GM23338 (cell line): ENCODE measurements at regions not wholly inside any gene's neighbourhood (a gene's known extent, or its start where the extent isn't known, plus 50 kb on each side); places are given as distances from the start of the nearest gene placed in this dataset.

Source experiments
- ATAC-seq: fragments of 200-7000 bp; cut with Tn5 transposase; 3 replicates; pipeline ENCODE4 v1.9.1; 2020
- DNase-seq: peaks from one replicate; pipeline ENCODE4 v3.0.0-alpha.2; 2015; ENCODE audit warnings: low spot score
- H2AFZ ChIP-seq: fragments of 200-600 bp; sonication (generic); 2 replicates; pipeline ENCODE4 v1.8.0; 2016; ENCODE audit warnings: antibody characterized with exemption, mild to moderate bottlenecking, moderate library complexity
- H3F3A ChIP-seq: fragments of 200-600 bp; sonication (generic); replicated peaks from 2 replicates; pipeline ENCODE4 v1.8.0; 2017; ENCODE audit warnings: antibody characterized with exemption, mixed run types, low read depth
- H3K27ac ChIP-seq: fragments of 200-600 bp; sonication (generic); 2 replicates; pipeline ENCODE4 v1.6.1; 2016; ENCODE audit warnings: low read depth
- H3K27me3 ChIP-seq: fragments of 200-600 bp; sonication (generic); 2 replicates; pipeline ENCODE4 v1.8.0; 2016; ENCODE audit warnings: mild to moderate bottlenecking, mixed run types, moderate library complexity; ENCODE audit not compliant: insufficient read depth
- H3K36me3 ChIP-seq: fragments of 200-600 bp; sonication (generic); 2 replicates; pipeline ENCODE4 v1.8.0; 2016; ENCODE audit warnings: mild to moderate bottlenecking; ENCODE audit not compliant: insufficient read depth
- H3K4me1 ChIP-seq: fragments of 200-600 bp; sonication (generic); 2 replicates; pipeline ENCODE4 v1.8.0; 2016; ENCODE audit warnings: mild to moderate bottlenecking, moderate library complexity; ENCODE audit not compliant: insufficient read depth
- H3K4me2 ChIP-seq: fragments of 200-600 bp; sonication (generic); 2 replicates; pipeline ENCODE4 v1.7.1; 2017; ENCODE audit warnings: mixed run types
- H3K4me3 ChIP-seq: fragments of 200-600 bp; sonication (generic); 2 replicates; pipeline ENCODE4 v1.6.1; 2016; ENCODE audit warnings: mixed run types
- H3K79me2 ChIP-seq: fragments of 200-600 bp; sonication (generic); replicated peaks from 2 replicates; pipeline ENCODE4 v1.8.0; 2017; ENCODE audit warnings: mild to moderate bottlenecking; ENCODE audit not compliant: insufficient read depth
- H3K9me2 ChIP-seq: fragments of 200-600 bp; sonication (generic); 2 replicates; pipeline ENCODE4 v1.8.0; 2017; ENCODE audit not compliant: insufficient read depth
- H4K20me1 ChIP-seq: fragments of 200-600 bp; sonication (generic); replicated peaks from 2 replicates; pipeline ENCODE4 v1.8.0; 2017; ENCODE audit warnings: mild to moderate bottlenecking; ENCODE audit not compliant: insufficient read depth
- H3K27ac Mint-ChIP-seq: 2 replicates; pipeline ENCODE4 v1.8.0; 2020; ENCODE audit warnings: inconsistent platforms, mild to moderate bottlenecking, moderate library complexity, mixed read lengths
- H3K27me3 Mint-ChIP-seq: 3 replicates; pipeline ENCODE4 v1.8.0; 2022; ENCODE audit warnings: low read depth, mild to moderate bottlenecking, moderate library complexity, mixed read lengths, inconsistent platforms; ENCODE audit not compliant: insufficient read depth, poor library complexity
- H3K36me3 Mint-ChIP-seq: 3 replicates; pipeline ENCODE4 v1.8.0; 2021; ENCODE audit warnings: low read depth, mild to moderate bottlenecking, inconsistent platforms, moderate library complexity, mixed read lengths
- H3K4me1 Mint-ChIP-seq: 3 replicates; pipeline ENCODE4 v1.8.0; 2020; ENCODE audit warnings: mild to moderate bottlenecking, inconsistent platforms, mixed read lengths
- H3K4me3 Mint-ChIP-seq: 3 replicates; pipeline ENCODE4 v1.8.0; 2021; ENCODE audit warnings: moderate library complexity, mild to moderate bottlenecking, inconsistent platforms, mixed read lengths
- H3K9me3 Mint-ChIP-seq: 3 replicates; pipeline ENCODE4 v1.8.0; 2020; ENCODE audit warnings: moderate library complexity, mild to moderate bottlenecking, inconsistent platforms, mixed read lengths
- EZH2phosphoT487 ChIP-seq: fragments of 200-600 bp; sonication (generic); IDR thresholded peaks from one replicate; pipeline ENCODE4 v1.8.1; 2018; ENCODE audit warnings: antibody characterized with exemption; ENCODE audit not compliant: unreplicated experiment
- JUNB ChIP-seq: IDR thresholded peaks from one replicate; pipeline ENCODE4 v1.6.1; 2016; ENCODE audit warnings: antibody characterized with exemption; ENCODE audit not compliant: unreplicated experiment
- NANOG ChIP-seq: IDR thresholded peaks from 2 replicates; pipeline ENCODE4 v1.6.1; 2016; ENCODE audit warnings: antibody characterized with exemption, borderline replicate concordance
- POLR2AphosphoS5 ChIP-seq: IDR thresholded peaks from 2 replicates; pipeline ENCODE4 v1.6.1; 2016; ENCODE audit warnings: antibody characterized with exemption, low read depth
- STAT1 ChIP-seq: IDR thresholded peaks from one replicate; pipeline ENCODE4 v1.6.1; 2016; ENCODE audit warnings: antibody characterized with exemption; ENCODE audit not compliant: unreplicated experiment
- ZNF331 ChIP-seq: fragments of 250-450 bp; sonication (Bioruptor Pico); IDR thresholded peaks from 2 replicates; pipeline ENCODE4 v1.5.0; 2020; ENCODE audit warnings: low read depth, mild to moderate bottlenecking, moderate library complexity
- TF ChIP-seq, protein P1 (sequence below): IDR thresholded peaks from 2 replicates; pipeline ENCODE4 v1.6.1; 2016; ENCODE audit warnings: antibody characterized with exemption
- TF ChIP-seq, protein P2 (sequence below): IDR thresholded peaks from one replicate; pipeline ENCODE4 v1.6.1; 2018; ENCODE audit warnings: antibody characterized with exemption; ENCODE audit not compliant: unreplicated experiment
- TF ChIP-seq, protein P3 (sequence below), 2 experiments: fragments of 200-600 bp in 1 of 2; sonication (generic) in 1 of 2; conservative IDR thresholded peaks; 2 replicates each; pipeline versions ENCODE4 v1.5.1 to v1.6.1; 2016 to 2017; ENCODE audit warnings: antibody characterized with exemption in 2 of 2, low read depth in 2 of 2, mild to moderate bottlenecking in 2 of 2, moderate library complexity in 1 of 2

DNA sequence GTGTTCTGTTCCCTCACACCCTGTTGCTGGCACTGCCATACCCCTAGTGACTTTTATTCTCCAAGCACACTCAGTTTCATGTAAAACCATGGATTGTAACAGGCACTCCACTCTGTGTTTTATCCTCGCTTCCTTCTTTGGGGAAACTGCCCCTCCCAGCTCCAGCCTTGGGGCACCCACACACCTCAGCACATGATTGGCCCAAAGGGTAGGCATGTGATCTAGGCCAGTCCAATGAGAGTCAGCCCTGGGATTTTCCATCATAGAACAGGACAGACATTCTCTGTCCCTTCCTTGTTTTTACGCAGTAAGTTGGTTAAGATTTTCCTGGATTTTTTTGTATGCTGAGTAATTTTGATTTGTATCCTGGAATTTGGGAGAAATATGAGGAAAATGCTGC is 115.4 kb downstream of the C16orf95 start (continued):
- TF ChIP-seq, protein P1, sequence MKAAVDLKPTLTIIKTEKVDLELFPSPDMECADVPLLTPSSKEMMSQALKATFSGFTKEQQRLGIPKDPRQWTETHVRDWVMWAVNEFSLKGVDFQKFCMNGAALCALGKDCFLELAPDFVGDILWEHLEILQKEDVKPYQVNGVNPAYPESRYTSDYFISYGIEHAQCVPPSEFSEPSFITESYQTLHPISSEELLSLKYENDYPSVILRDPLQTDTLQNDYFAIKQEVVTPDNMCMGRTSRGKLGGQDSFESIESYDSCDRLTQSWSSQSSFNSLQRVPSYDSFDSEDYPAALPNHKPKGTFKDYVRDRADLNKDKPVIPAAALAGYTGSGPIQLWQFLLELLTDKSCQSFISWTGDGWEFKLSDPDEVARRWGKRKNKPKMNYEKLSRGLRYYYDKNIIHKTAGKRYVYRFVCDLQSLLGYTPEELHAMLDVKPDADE, result no peak
- TF ChIP-seq JUNB, result no peak

DNA sequence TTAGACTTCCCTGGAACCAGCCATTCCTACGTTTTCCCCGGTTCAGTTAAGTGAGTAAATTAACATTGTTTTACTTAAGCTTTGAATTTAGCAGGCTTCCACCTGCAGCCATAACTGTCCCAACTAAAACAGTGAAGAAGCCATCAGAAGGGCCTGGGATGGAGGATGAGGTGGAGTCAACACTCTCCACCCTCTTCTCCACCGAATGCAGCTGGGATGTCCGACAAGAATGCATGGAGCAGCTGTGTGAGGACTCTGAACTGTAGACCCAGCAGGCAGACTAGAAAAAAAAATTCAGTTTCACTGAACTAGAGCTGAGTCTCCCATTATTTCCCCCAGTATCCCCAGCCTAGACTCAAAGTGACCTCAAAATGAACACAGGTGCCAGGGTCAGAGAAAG is 114.8 kb downstream of the C16orf95 start:
- Histone ChIP-seq H3K36me3 (no peaks in the 10 kb centered on the region), H3K27me3 (no peaks in the 10 kb centered on the region), H3K9me2 (no peaks in the 10 kb centered on the region), H3K4me1 (peaks cover 8% of the 10 kb centered on the region; the same call in 1 of the 2 replicates), H3K4me3 (no peak overlapping the region), H3K27ac (no peak overlapping the region), H2AFZ (no peak overlapping the region), H3K79me2 (no peaks in the 10 kb centered on the region), H3K4me2 (no peak overlapping the region), H4K20me1 (no peaks in the 10 kb centered on the region), H3F3A (no peaks in the 10 kb centered on the region)
- no peak for DNase-seq
- Mint-ChIP-seq H3K27ac (no peak overlapping the region), H3K4me3 (no peak overlapping the region), H3K36me3 (no peaks in the 10 kb centered on the region), H3K9me3 (no peaks in the 10 kb centered on the region; the same call in 2 of the 3 replicates), H3K27me3 (peaks cover 2% of the 10 kb centered on the region), H3K4me1 (peaks cover 26% of the 10 kb centered on the region)
- ATAC-seq, result no peak
- TF ChIP-seq, protein P2, sequence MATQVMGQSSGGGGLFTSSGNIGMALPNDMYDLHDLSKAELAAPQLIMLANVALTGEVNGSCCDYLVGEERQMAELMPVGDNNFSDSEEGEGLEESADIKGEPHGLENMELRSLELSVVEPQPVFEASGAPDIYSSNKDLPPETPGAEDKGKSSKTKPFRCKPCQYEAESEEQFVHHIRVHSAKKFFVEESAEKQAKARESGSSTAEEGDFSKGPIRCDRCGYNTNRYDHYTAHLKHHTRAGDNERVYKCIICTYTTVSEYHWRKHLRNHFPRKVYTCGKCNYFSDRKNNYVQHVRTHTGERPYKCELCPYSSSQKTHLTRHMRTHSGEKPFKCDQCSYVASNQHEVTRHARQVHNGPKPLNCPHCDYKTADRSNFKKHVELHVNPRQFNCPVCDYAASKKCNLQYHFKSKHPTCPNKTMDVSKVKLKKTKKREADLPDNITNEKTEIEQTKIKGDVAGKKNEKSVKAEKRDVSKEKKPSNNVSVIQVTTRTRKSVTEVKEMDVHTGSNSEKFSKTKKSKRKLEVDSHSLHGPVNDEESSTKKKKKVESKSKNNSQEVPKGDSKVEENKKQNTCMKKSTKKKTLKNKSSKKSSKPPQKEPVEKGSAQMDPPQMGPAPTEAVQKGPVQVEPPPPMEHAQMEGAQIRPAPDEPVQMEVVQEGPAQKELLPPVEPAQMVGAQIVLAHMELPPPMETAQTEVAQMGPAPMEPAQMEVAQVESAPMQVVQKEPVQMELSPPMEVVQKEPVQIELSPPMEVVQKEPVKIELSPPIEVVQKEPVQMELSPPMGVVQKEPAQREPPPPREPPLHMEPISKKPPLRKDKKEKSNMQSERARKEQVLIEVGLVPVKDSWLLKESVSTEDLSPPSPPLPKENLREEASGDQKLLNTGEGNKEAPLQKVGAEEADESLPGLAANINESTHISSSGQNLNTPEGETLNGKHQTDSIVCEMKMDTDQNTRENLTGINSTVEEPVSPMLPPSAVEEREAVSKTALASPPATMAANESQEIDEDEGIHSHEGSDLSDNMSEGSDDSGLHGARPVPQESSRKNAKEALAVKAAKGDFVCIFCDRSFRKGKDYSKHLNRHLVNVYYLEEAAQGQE, result no peak
- no peak for TF ChIP-seq EZH2phosphoT487
- no peak for TF ChIP-seq ZNF331
- TF ChIP-seq, protein P1, result no peak
- TF ChIP-seq, protein P3, sequence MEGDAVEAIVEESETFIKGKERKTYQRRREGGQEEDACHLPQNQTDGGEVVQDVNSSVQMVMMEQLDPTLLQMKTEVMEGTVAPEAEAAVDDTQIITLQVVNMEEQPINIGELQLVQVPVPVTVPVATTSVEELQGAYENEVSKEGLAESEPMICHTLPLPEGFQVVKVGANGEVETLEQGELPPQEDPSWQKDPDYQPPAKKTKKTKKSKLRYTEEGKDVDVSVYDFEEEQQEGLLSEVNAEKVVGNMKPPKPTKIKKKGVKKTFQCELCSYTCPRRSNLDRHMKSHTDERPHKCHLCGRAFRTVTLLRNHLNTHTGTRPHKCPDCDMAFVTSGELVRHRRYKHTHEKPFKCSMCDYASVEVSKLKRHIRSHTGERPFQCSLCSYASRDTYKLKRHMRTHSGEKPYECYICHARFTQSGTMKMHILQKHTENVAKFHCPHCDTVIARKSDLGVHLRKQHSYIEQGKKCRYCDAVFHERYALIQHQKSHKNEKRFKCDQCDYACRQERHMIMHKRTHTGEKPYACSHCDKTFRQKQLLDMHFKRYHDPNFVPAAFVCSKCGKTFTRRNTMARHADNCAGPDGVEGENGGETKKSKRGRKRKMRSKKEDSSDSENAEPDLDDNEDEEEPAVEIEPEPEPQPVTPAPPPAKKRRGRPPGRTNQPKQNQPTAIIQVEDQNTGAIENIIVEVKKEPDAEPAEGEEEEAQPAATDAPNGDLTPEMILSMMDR (conservative IDR thresholded peaks at IDR 0.05; ENCODE audit: low read depth in 2 of 2), result no peak
- no peak for TF ChIP-seq STAT1
- no peak for TF ChIP-seq NANOG
- TF ChIP-seq POLR2AphosphoS5, result no peak
